Thyroid gland (tissue), 4 donors: ENCODE measurements at regions not wholly inside any gene's neighbourhood (a gene's known extent, or its start where the extent isn't known, plus 50 kb on each side); places are given as distances from the start of the nearest gene placed in this dataset.

Source experiments
- DNase-seq, 2 donors: peaks; one replicate each; pipeline ENCODE4 v3.0.0-alpha.2; 2019
- H3K27ac ChIP-seq, 3 donors: fragments of 200-600 bp; sonication (generic); 1 replicate in 2 of 3; 2 replicates in 1 of 3; pipeline ENCODE4 v1.5.1; 2016 to 2019; ENCODE audit warnings: mild to moderate bottlenecking in 1 of 3, moderate library complexity in 1 of 3
- H3K27me3 ChIP-seq: fragments of 200-600 bp; sonication (generic); one replicate; pipeline ENCODE4 v1.5.1; 2019
- H3K36me3 ChIP-seq, 2 donors: fragments of 200-600 bp; sonication (generic); one replicate each; pipeline ENCODE4 v1.5.1; 2016 to 2019
- H3K4me1 ChIP-seq, 2 donors: fragments of 200-600 bp; sonication (generic); one replicate each; pipeline ENCODE4 v1.5.1; 2017 to 2019
- H3K4me3 ChIP-seq, 3 donors: fragments of 200-600 bp; sonication (generic); replicated peaks in 1 of 3; 1 replicate in 2 of 3; 2 replicates in 1 of 3; pipeline ENCODE4 v1.5.1; 2016; ENCODE audit warnings: mild to moderate bottlenecking in 1 of 3
- H3K9me3 ChIP-seq: fragments of 200-600 bp; sonication (generic); one replicate; pipeline ENCODE4 v1.5.1; 2017
- CTCF ChIP-seq, 6 experiments: fragments of 200-600 bp in 3 of 6; fragments of 450-650 bp in 3 of 6; sonication (generic) in 3 of 6; IDR thresholded peaks; one replicate each; pipeline ENCODE4 v1.5.1; 2016 to 2019; ENCODE audit warnings: antibody characterized with exemption in 6 of 6, mild to moderate bottlenecking in 2 of 6, inconsistent platforms in 1 of 6, moderate library complexity in 1 of 6
- POLR2A ChIP-seq, 2 donors: fragments of 450-650 bp; IDR thresholded peaks; one replicate each; pipeline ENCODE4 v1.6.1; 2017; ENCODE audit warnings: antibody characterized with exemption in 2 of 2, mild to moderate bottlenecking in 2 of 2, moderate library complexity in 1 of 2
- WGBS, 2 donors: methylation state at CpG; one replicate each; pipeline ENCODE4 v1.1.5; 2017; 5-methylcytosine and 5-hydroxymethylcytosine counted together
- intact Hi-C: fragments of 100-400 bp; cut with DNase I; formaldehyde crosslinking; loops from one replicate; pipeline ENCODE4 v1.15.1; 2023

- intact Hi-C loops: no loop called here
- H3K27me3 ChIP-seq: no peaks in the 10 kb centered on the region
- H3K9me3 ChIP-seq: no peaks in the 10 kb centered on the region
- no peak for DNase-seq
- H3K4me3 ChIP-seq: no peak overlapping the region
- no peak overlapping the region for H3K27ac ChIP-seq
- H3K36me3 ChIP-seq: no peaks in the 10 kb centered on the region
- TF ChIP-seq POLR2A (IDR thresholded peaks at IDR 0.05) (no peak), CTCF (IDR thresholded peaks at IDR 0.05) (no peak)
- 92 to 93% methylated on average over 5 of the region's 5 CpGs for WGBS, 2 donors
- H3K4me1 ChIP-seq: no peaks in the 10 kb centered on the region
Observed at GRCh38 chr20:60108397-60108796, 150.2 kb downstream of the CDH26 start.

- Histone ChIP-seq H3K4me3 (no peak overlapping the region), H3K27me3 (no peaks in the 10 kb centered on the region), H3K4me1 (no peaks in the 10 kb centered on the region), H3K27ac (no peak overlapping the region), H3K36me3 (no peaks in the 10 kb centered on the region), H3K9me3 (no peaks in the 10 kb centered on the region)
- intact Hi-C loops: no loop called here
- WGBS, 2 donors: 73 to 82% methylated on average over 11 of the region's 11 CpGs
- no peak for TF ChIP-seq POLR2A (IDR thresholded peaks at IDR 0.05)
- no peak for TF ChIP-seq CTCF (IDR thresholded peaks at IDR 0.05)
- peak; percentile 8 to 22 for DNase-seq
Observed at GRCh38 chr20:60113024-60113724, 155.0 kb downstream of the CDH26 start.

GRCh38 chr20:60113771-60114170 lies 155.5 kb downstream of the CDH26 start:
- no peaks in the 10 kb centered on the region for H3K36me3 ChIP-seq
- 79 to 95% methylated on average over 4 to 6 of the region's 6 CpGs for WGBS, 2 donors
- no peaks in the 10 kb centered on the region for H3K27me3 ChIP-seq
- H3K4me1 ChIP-seq: no peaks in the 10 kb centered on the region
- no peak for DNase-seq
- intact Hi-C loops: no loop called here
- H3K27ac ChIP-seq: no peak overlapping the region
- no peak overlapping the region for H3K4me3 ChIP-seq
- no peaks in the 10 kb centered on the region for H3K9me3 ChIP-seq
- TF ChIP-seq CTCF (IDR thresholded peaks at IDR 0.05) (no peak), POLR2A (IDR thresholded peaks at IDR 0.05) (no peak)

- H3K27ac ChIP-seq: no peak overlapping the region
- WGBS, 2 donors: 69 to 78% methylated on average over 6 of the region's 6 CpGs
Observed at GRCh38 chr20:60115451-60115850, 157.2 kb downstream of the CDH26 start.

More at GRCh38 chr20:60115451-60115850, 157.2 kb downstream of the CDH26 start:
- Histone ChIP-seq H3K27me3 (no peaks in the 10 kb centered on the region), H3K9me3 (no peaks in the 10 kb centered on the region), H3K4me3 (no peak overlapping the region), H3K36me3 (no peaks in the 10 kb centered on the region), H3K4me1 (no peaks in the 10 kb centered on the region)
- TF ChIP-seq CTCF (IDR thresholded peaks at IDR 0.05): no peak
- no peak for TF ChIP-seq POLR2A (IDR thresholded peaks at IDR 0.05)
- DNase-seq: no peak
- intact Hi-C loops: no loop called here
